Liver (tissue), 8 donors: ENCODE measurements at regions not wholly inside any gene's neighbourhood (a gene's known extent, or its start where the extent isn't known, plus 50 kb on each side); places are given as distances from the start of the nearest gene placed in this dataset.

Experiments
- DNase-seq: peaks from one replicate; pipeline ENCODE4 v3.0.0-alpha.2; 2017; ENCODE audit warnings: low spot score
- H3K27ac ChIP-seq, 2 donors: one replicate each; pipeline ENCODE4 v1.7.0; 2013; ENCODE audit warnings: inconsistent platforms in 2 of 2, low read length in 2 of 2, control low read depth in 1 of 2, low read depth in 1 of 2, mild to moderate bottlenecking in 1 of 2
- H3K27me3 ChIP-seq, 4 donors: one replicate each; pipeline versions ENCODE4 v1.6.1 to v1.7.0; 2013; ENCODE audit warnings: low read length in 3 of 4, inconsistent platforms in 1 of 4, mild to moderate bottlenecking in 1 of 4, moderate library complexity in 1 of 4; ENCODE audit not compliant: control insufficient read depth in 4 of 4, insufficient read depth in 4 of 4
- H3K36me3 ChIP-seq, 4 donors: one replicate each; pipeline versions ENCODE4 v1.6.1 to v1.7.0; 2013; ENCODE audit warnings: low read length in 3 of 4, mild to moderate bottlenecking in 3 of 4, low read depth in 1 of 4, moderate library complexity in 1 of 4; ENCODE audit not compliant: control insufficient read depth in 4 of 4, insufficient read depth in 3 of 4
- H3K4me1 ChIP-seq, 4 donors: one replicate each; pipeline versions ENCODE4 v1.6.1 to v1.7.0; 2013; ENCODE audit warnings: low read length in 3 of 4, mild to moderate bottlenecking in 3 of 4, moderate library complexity in 1 of 4; ENCODE audit not compliant: control insufficient read depth in 4 of 4, insufficient read depth in 4 of 4
- H3K4me3 ChIP-seq, 3 donors: one replicate each; pipeline versions ENCODE4 v1.6.1 to v1.7.0; 2013; ENCODE audit warnings: low read length in 3 of 3, control low read depth in 1 of 3, low read depth in 1 of 3, mild to moderate bottlenecking in 1 of 3
- H3K9ac ChIP-seq, 2 donors: one replicate each; pipeline ENCODE4 v1.7.0; 2013; ENCODE audit warnings: low read length in 2 of 2, mild to moderate bottlenecking in 2 of 2, moderate library complexity in 2 of 2, control low read depth in 1 of 2, low read depth in 1 of 2
- H3K9me3 ChIP-seq, 4 donors: one replicate each; pipeline versions ENCODE4 v1.6.1 to v1.7.0; 2013; ENCODE audit warnings: low read length in 3 of 4; ENCODE audit not compliant: control insufficient read depth in 4 of 4
- ATF3 ChIP-seq: IDR thresholded peaks from 2 replicates; pipeline ENCODE4 v1.6.1; 2016; ENCODE audit warnings: antibody characterized with exemption
- CTCF ChIP-seq: fragments of 150-350 bp; IDR thresholded peaks from 2 replicates; pipeline ENCODE4 v1.5.1; 2017; ENCODE audit warnings: improper control_type of control experiment, low read depth, low read length; ENCODE audit not compliant: missing input control
- EGR1 ChIP-seq, 2 donors: IDR thresholded peaks; 2 replicates each; pipeline ENCODE4 v1.6.1; 2016 to 2018; ENCODE audit warnings: antibody characterized with exemption in 2 of 2, low read depth in 2 of 2
- FOXA1 ChIP-seq: IDR thresholded peaks from 2 replicates; pipeline ENCODE4 v1.6.1; 2016; ENCODE audit warnings: antibody characterized with exemption
- FOXA2 ChIP-seq: IDR thresholded peaks from 2 replicates; pipeline ENCODE4 v1.6.1; 2016; ENCODE audit warnings: antibody characterized with exemption
- GABPA ChIP-seq, 2 donors: IDR thresholded peaks in 1 of 2; conservative IDR thresholded peaks in 1 of 2; 2 replicates each; pipeline ENCODE4 v1.6.1; 2016; ENCODE audit warnings: antibody characterized with exemption in 2 of 2, mild to moderate bottlenecking in 1 of 2, moderate library complexity in 1 of 2
- HNF4A ChIP-seq, 2 donors: conservative IDR thresholded peaks; 2 replicates each; pipeline ENCODE4 v1.6.1; 2016; ENCODE audit warnings: antibody characterized with exemption in 2 of 2, mild to moderate bottlenecking in 2 of 2
- HNF4G ChIP-seq: IDR thresholded peaks from 2 replicates; pipeline ENCODE4 v1.6.1; 2016; ENCODE audit warnings: antibody characterized with exemption
- JUND ChIP-seq, 2 donors: IDR thresholded peaks; 2 replicates each; pipeline ENCODE4 v1.6.1; 2016; ENCODE audit warnings: antibody characterized with exemption in 2 of 2
- MAX ChIP-seq: IDR thresholded peaks from 2 replicates; pipeline ENCODE4 v1.6.1; 2016; ENCODE audit warnings: antibody characterized with exemption
- NR2F2 ChIP-seq: IDR thresholded peaks from 2 replicates; pipeline ENCODE4 v1.6.1; 2016; ENCODE audit warnings: antibody characterized with exemption
- RAD21 ChIP-seq, 2 donors: IDR thresholded peaks; 2 replicates each; pipeline ENCODE4 v1.6.1; 2016; ENCODE audit warnings: antibody characterized with exemption in 2 of 2, mild to moderate bottlenecking in 2 of 2
- REST ChIP-seq: IDR thresholded peaks from 2 replicates; pipeline ENCODE4 v1.6.1; 2016; ENCODE audit warnings: antibody characterized with exemption, mild to moderate bottlenecking
- RXRA ChIP-seq, 2 donors: IDR thresholded peaks; 2 replicates each; pipeline ENCODE4 v1.6.1; 2017 to 2018; ENCODE audit warnings: antibody characterized with exemption in 2 of 2, mild to moderate bottlenecking in 1 of 2
- SP1 ChIP-seq: IDR thresholded peaks from 2 replicates; pipeline ENCODE4 v1.6.1; 2018; ENCODE audit warnings: antibody characterized with exemption, mild to moderate bottlenecking
- TAF1 ChIP-seq: conservative IDR thresholded peaks from 2 replicates; pipeline ENCODE4 v1.6.1; 2016; ENCODE audit warnings: antibody characterized with exemption, mild to moderate bottlenecking
- WGBS: extraction: QIAGEN DNeasy Blood & Tissue Kit; methylation state at CpG from one replicate; pipeline ENCODE4 v1.1.7; 2013; 5-methylcytosine and 5-hydroxymethylcytosine counted together
- donor health status: healthy.
- donor health status: healthy.
- donor health status: healthy.
- donor health status: healthy.
- donor health status: healthy.

- Histone ChIP-seq H3K9me3 (no peaks in the 10 kb centered on the region), H3K9ac (no peak overlapping the region), H3K36me3 (no peaks in the 10 kb centered on the region), H3K4me3 (no peak overlapping the region), H3K27ac (no peak overlapping the region), H3K4me1 (no peaks in the 10 kb centered on the region), H3K27me3 (peaks cover 0 to 3% (median 0%) of the 10 kb centered on the region in 4 donors)
- TF ChIP-seq FOXA2 (no peak), MAX (no peak), RXRA (IDR thresholded peaks at IDR 0.05) (no peak), FOXA1 (no peak), JUND (IDR thresholded peaks at IDR 0.05) (no peak), ATF3 (no peak), RAD21 (IDR thresholded peaks at IDR 0.05) (no peak)
- DNase-seq = no peak
- 71% methylated on average over 2 of the region's 2 CpGs for WGBS
Observed at GRCh38 chr3:118823626-118824025, 211.0 kb downstream of the IGSF11 start.

GRCh38 chr3:118827446-118827845 is 207.2 kb downstream of the IGSF11 start:
- H3K4me1 ChIP-seq = no peaks in the 10 kb centered on the region
- no peaks in the 10 kb centered on the region for H3K9me3 ChIP-seq
- no peak overlapping the region for H3K27ac ChIP-seq
- peaks cover 0 to 4% (median 0%) of the 10 kb centered on the region in 4 donors for H3K27me3 ChIP-seq
- no peak overlapping the region for H3K9ac ChIP-seq
- DNase-seq = no peak
- no peaks in the 10 kb centered on the region for H3K36me3 ChIP-seq
- 87% methylated on average over 3 of the region's 3 CpGs for WGBS
- no peak overlapping the region for H3K4me3 ChIP-seq
- TF ChIP-seq GABPA (IDR thresholded peaks at IDR 0.05 in 1 of 2, conservative IDR thresholded peaks at IDR 0.05 in 1 of 2) (no peak), REST (no peak), ATF3 (no peak), MAX (no peak), HNF4A (conservative IDR thresholded peaks at IDR 0.05) (no peak), RAD21 (IDR thresholded peaks at IDR 0.05) (no peak), HNF4G (no peak)

GRCh38 chr3:118828351-118828750 is 206.3 kb downstream of the IGSF11 start:
- 74% methylated on average over 4 of the region's 4 CpGs for WGBS
- no peaks in the 10 kb centered on the region for H3K4me1 ChIP-seq
- H3K9me3 ChIP-seq = no peaks in the 10 kb centered on the region
- no peak overlapping the region for H3K9ac ChIP-seq
- no peaks in the 10 kb centered on the region for H3K36me3 ChIP-seq
- H3K27ac ChIP-seq = no peak overlapping the region
- no peak for DNase-seq
- H3K27me3 ChIP-seq = peaks cover 0 to 4% (median 0%) of the 10 kb centered on the region in 4 donors
- H3K4me3 ChIP-seq = no peak overlapping the region
- no peak for TF ChIP-seq RXRA (IDR thresholded peaks at IDR 0.05)
- TF ChIP-seq JUND (IDR thresholded peaks at IDR 0.05) = no peak
- TF ChIP-seq FOXA1 = no peak
- TF ChIP-seq ATF3 = no peak
- no peak for TF ChIP-seq REST
- no peak for TF ChIP-seq TAF1
- no peak for TF ChIP-seq NR2F2
- TF ChIP-seq GABPA (IDR thresholded peaks at IDR 0.05 in 1 of 2, conservative IDR thresholded peaks at IDR 0.05 in 1 of 2) = no peak
- no peak for TF ChIP-seq RAD21 (IDR thresholded peaks at IDR 0.05)
- no peak for TF ChIP-seq SP1
- TF ChIP-seq HNF4G = no peak
- TF ChIP-seq HNF4A (conservative IDR thresholded peaks at IDR 0.05) = no peak
- no peak for TF ChIP-seq CTCF
- TF ChIP-seq EGR1 (IDR thresholded peaks at IDR 0.05; ENCODE audit: low read depth in 2 of 2) = no peak
- no peak for TF ChIP-seq MAX
